NOMO-1 treated with DMSO at 0.1 percent for 48 hours (cell line): ENCODE measurements at regions not wholly inside any gene's neighbourhood (a gene's known extent, or its start where the extent isn't known, plus 50 kb on each side); places are given as distances from the start of the nearest gene placed in this dataset.
"Not testable (repeated sequence)": the region's sequence is repeated elsewhere in the genome, so short reads cannot be mapped to it uniquely, and the experiment has no call there.

Experiments used
- DNase-seq: peaks from one replicate; lab custom pipeline; 2025; ENCODE audit not compliant: unreplicated experiment; lab: John Stamatoyannopoulos, UW

DNA sequence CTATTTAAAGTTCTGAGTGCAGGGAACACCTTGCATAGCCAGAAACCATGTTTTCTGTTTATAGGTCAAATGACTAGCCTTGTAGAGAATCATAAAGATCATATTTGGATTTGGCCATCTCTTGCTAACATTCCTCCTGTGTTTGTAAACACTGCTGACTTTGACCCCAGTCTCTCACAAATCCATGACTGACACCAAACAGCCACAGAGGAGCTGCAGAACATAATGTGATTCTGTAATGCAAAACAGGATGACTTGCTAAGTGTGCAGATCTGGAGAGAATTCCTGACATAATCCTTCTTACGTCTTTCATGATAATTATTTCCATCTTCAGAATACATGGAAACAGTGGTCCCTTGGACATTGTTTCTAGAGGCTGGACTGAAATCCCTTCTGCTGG, 211.8 kb downstream of the BMP4 start:
- no peak for DNase-seq

DNA sequence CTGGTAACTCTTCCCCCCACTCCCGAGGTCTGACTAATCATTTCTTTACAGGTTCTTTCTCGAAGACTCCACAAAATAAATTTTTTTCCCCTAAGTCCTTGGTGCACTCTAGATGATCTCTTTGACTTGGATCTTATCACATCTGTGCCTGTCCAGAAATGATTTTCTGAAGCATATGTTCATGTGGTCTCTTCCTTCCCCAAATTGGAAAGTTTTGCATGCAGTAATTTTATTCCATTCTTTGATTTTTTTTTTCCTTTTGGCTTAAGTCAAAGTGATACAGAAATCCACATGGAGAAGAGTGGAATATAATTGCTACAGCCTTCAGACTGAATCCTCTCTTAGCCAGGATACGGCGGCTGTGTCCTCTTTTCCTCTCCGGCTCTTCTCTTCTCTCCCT, 213.3 kb downstream of the BMP4 start:
- no peak for DNase-seq

DNA sequence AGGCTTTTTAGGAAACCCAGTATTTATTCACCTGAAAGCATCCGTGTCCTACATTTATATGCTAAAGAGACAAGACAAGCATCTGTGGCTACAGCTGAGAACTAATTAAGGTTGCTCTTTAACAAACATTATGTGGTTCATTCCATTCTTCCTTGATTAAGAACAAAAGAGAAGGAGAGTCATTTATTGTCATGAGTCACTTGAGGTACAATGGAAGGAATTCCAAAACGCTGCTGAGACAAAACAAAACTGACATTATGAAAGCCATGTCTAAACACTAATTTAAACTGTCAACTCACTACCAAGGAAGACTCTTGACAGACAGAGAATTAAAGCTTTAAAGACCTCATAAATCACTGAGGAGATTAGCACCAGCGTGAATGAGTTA, 214.4 kb downstream of the BMP4 start:
- DNase-seq, result no peak

DNA sequence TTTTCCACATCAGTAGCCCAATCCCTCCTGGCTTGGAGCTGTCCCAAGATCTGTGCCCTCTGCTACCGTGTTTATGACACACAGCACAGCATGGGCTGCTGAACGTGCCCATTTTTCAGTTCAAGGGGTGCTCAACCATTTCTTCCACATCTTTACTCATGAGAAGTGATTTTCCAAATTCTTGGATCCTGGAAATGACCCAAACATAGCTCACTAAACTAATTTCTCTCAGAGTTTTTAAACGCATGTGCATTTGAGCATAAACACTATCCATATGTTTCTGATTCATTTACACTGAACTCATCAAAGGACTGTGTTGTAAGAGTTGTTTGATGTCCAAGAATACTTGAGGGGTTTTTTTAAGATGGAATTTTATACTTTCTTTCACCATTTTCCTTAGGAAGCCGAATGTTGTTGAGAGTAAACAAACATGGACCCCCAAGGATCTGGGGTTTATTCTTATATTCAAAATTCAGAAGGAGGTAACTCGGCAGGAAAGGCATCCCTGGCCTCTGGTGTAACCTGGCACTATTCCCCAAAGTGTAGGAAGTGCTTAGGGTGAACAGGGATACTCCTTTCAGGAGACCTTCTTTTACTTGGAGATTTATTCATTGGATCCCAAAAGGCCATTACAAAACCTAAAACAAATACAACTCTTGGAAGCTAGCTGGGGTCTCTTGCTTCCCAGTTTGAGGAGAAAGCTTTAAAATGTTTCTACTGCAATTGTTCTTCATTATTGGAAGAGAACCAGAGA, 215.0 kb downstream of the BMP4 start:
- DNase-seq, result no peak

DNA sequence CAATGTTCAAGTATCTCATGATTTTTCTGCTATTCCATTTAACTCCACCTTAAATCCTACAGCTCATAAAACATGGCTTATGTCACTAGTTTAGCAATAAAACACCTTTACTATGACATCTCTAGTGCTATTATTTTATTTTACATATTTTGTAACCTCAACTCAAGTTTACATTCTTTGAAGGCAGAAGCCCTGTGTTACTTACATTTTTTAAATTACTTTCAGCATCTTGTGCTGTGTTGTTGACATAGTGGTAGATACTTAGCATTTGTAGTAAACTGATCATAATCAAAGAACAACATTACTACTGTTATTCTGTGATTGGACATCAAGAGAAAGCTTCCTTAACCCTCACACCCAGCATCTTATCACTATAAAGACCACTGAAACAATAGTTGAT, 216.1 kb downstream of the BMP4 start:
- DNase-seq, result no peak

DNA sequence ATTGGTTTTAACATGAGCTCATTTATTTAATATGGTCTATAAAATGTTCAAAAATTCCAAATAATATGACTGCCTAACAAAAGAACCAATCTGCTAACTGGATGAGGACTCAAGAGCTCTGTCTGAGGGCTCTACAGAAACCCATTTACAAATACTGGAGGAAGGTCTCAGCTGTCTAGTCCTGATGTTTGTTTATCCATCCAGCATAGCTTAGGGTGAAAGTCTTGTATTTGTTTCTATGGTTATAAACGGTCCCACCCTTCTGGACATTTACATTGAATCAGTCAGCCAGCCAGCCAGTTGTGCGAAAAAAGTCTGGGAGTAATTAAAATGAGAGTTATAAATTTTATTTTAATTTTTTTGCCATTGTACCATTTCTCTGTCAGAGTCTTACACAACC, 220.7 kb downstream of the BMP4 start:
- DNase-seq, result no peak

DNA sequence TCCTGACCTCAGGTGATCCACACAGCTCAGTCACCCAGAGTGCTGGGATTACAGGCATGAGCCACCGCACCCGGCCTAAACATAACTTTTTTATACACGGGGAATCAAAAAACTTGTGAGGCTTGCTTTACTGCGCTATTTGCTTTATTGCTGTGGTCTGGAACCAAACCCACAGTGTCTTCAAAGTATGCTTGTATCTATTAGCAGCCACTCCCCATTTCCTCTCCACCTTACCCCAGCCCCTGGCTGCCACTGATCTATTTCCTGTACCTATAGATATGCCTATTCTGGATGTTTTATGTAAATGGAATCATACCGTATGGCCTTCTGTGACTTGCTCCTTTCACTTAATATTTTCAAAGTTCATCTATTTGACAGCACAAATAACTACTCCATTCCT, 233.4 kb downstream of the BMP4 start:
- no peak for DNase-seq

DNA sequence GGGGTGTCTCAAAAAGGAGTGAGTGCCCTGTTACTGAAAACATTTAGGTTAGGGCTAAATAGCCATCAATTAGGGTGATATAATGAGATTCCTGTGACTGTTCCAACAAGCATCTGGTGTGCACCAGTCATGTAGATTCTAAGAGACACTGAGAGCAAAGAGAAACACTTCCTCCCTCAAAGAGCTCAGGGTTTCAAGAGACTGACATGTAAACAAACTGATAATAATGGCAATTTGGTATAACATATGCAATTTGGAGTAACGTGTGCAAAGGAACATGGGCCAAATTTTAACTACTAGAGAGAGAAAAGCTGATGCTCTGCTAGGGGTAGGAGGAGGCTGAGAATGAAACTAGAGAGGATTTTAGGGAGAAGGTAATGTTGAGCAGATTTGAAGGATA, 237.1 kb downstream of the BMP4 start:
- DNase-seq, result no peak

DNA sequence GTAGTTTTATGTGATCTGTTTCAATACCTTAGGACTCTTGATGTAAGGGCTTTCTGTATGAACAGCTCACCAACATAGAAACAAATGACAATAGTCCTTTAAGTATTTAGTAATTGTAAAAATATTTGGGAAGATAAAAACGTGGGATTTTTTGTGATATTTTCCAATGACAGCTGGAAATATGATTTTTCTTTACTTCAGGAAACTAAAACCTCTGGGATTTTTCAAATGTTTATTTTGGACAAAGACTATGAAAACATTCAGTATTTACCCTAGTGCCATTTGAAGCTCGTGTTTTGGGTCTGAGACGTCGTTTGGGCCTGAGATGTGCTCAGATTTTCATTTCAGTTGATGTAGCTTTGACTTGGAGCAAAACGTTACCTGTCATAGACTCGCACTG, 240.0 kb downstream of the BMP4 start:
- DNase-seq, result no peak

DNA sequence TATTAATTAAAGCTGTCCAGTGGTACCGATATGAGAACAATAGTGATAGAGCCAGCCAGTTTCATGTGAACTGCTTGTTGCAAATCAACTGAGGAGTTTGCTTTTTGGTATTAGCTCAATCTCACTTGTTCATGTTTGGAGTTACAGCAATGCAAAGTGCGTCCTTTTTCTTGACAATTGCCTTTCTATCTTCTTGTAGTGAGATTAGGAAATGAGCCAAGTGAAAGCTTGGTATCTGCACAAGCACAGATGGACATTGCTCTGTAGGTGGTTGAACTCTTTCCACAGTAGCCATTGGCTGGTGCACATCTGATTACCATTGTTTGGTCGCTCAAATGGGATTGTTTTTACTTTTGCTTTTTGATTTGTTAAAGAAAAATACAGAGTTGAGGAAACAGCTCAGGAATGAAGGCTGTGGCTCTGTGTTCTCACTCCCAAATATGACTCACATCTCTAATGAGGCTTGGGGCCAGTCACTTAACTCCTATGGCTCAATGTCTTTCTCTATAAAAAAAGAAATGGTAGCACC, 241.4 kb downstream of the BMP4 start:
- DNase-seq, result no peak

DNA sequence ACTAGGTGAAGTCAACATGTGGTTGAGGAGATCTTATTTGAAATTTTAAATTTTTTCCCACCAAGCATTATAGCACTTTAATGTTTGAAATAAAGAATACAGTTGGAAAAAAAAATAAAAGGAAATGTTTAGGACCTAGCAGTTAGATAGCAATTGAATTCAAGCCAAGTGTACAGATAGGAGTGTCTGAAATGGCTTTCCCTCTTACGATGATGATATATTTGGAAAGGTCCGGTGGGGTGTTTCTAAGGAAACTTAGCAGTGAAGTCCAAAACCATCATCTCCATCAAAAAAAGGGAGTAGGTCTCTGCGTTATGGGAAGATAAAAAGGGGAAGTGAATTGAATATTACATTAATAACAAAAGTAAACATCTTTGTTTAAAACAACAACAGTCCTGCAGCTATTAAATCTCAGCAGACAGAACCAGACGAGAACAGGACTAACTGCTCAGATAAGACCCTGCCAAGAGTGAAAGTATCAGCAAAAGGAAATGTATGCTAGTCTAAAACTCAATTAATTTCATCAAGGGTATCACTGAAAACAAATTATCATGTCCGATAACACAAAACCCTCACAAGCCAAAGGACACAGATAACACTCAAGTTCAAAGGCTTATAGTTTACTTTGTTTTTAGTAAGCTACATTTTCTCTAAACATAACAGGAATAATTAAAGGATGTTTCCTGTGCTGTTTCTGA, 242.0 kb downstream of the BMP4 start:
- no peak for DNase-seq

DNA sequence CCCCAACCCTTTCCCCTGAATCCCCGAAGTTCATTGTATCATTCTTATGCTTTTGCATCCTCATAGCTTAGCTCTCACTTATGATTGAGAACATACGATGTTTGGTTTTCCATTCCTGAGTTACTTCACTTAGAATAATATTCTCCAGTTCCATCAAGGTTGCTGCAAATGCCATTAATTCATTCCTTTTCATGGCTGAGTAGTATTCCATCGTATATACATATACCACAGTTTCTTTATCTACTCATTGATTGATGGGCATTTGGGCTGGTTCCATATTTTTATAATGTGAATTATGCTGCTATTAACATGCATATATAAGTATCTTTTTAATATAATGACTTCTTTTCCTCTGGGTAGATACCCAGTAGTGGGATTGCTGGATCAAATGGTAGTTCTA, 243.7 kb downstream of the BMP4 start:
- DNase-seq, result not testable (repeated sequence)

DNA sequence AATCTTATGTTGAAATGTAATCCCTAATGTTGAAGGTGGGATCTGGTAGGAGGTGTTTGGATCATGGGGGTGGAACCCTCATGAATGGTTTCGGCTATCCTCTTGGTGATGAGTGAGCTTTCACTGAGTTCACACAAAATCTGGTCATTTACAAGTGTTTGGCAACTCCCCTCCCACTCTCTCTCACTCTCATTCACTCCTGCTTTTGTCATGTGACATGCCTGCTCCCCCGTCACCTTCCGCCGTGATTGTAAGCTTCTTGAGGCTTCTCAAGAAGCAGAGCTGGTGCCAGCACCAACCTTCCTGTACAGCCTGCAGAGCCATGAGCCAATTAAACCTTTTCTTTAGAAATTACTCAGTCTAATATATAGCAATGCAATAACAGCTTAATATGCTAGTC, 245.4 kb downstream of the BMP4 start:
- DNase-seq, result no peak

DNA sequence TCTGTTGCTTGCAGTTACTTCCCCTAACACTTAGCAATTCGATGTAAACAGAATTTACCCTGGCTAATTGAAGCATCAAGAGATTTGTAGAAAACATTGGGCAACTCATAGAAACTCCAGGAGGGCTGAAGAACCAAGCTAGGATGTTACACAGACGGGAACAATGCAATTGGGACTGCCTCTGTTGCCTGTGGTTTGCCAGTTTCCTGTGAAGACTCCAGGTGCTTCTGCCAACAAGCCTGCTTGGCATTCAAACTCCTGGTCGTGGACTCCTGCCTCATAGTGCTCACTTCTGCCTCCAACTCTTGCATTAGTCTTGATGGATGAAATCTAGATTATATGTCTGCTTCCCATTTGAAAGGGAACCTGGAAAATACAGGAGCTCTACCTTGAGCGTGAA, 246.0 kb downstream of the BMP4 start:
- DNase-seq, result no peak

DNA sequence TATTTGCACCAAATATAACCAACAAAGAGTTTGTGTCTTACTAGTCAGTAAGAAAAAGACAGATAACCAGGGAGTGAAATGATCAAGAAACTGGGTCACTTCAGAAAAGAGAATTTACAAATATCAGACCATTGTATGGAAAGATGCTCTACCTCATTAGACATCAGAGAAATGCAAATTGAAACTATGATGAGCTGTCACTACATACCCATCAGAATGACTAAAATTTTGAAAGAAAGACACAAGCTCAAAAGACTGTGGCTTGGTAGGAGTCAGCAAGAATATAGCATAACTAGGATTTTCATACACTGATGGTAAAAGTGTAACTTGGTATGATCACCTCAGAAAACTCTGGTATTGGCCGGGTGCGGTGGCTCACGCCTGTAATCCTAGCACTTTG, 247.2 kb downstream of the BMP4 start:
- DNase-seq, result no peak

DNA sequence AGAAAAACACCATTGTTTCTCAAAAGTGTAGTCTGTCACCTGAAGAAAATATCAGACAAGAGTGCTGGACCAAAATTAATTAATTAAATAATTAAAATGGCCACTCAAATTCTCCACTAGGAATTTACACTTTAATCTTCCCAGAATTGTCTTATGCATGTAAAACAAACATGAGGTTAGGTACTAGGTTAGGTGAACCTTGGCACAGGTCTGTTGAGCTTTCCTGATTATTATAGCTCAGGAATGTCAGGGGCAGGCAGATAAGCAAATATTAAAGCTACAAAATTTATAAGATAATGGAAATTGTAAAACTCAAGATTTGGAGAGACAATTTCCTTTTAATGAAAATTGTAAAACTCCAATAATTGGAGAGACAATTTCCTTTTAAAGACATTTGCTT, 253.2 kb downstream of the BMP4 start:
- DNase-seq, result no peak

DNA sequence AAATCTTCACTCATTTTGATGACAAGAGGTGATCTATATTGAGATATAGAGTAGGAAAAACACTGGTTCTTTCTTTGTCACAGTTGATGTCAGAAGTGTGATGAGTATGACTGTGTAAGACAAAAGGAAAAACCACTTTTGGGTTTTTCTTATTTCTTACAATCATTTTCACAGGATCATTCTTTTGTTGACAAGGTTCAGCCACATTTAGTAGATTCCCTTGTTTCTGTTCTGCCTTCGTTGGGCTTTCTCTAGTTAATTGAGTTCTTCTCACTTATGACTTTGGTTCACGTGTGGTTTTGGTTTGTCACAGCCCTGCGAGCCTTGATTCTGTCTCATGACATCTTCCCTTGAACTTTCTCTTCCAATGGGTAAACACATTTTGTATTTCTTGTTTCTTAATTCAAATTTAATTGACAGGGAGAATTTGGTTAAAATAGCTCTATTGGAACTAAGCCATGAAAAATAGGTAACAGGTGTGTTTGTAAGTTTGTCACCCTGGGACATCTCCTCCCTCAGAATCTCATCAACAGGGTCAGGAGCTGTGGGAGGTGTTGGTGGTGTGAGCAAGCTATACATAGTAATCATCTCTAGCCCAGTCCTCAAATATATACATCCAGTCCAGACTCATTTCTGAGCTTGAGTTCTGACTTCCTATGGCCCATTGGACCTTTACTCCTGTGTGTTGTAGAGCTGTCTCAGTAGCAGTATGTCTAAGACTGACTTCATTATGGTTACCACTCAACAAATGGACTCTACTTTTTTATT, 255.3 kb downstream of the BMP4 start:
- no peak for DNase-seq

DNA sequence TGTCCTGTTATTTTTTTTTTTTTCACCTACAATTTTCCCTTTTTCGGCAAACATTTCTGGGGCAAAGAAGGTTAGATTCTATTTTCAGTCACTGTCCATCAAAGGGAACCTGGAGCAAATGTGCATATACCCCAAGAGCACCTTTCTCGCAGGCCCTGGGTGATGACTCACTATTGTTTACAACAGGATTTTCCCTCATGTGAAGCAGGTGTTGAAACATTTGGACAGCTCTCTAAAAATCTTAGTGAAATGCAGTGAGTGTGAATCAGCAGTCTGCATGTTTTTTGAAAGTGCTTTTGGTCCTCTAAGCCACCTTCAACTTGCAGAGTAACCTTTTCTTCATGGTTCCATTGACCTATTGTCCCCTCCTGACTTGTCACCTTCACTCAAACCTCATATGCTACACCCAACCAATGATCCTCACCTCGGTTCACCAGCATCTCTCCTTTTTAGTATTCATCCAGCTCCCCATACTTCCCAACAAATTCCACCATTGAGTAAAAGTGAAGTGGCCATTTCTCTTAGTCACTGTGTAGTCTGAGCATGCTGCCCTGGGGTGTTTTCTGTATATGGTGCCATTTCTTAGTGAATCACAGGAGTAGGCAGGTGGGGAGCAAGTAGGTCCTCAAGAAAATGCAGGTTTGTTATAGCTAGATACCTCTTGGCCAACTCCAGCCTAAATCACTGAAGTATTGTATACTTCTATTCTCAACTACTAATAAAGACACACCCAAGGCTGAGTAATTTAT, 260.2 kb downstream of the BMP4 start:
- DNase-seq, result no peak

DNA sequence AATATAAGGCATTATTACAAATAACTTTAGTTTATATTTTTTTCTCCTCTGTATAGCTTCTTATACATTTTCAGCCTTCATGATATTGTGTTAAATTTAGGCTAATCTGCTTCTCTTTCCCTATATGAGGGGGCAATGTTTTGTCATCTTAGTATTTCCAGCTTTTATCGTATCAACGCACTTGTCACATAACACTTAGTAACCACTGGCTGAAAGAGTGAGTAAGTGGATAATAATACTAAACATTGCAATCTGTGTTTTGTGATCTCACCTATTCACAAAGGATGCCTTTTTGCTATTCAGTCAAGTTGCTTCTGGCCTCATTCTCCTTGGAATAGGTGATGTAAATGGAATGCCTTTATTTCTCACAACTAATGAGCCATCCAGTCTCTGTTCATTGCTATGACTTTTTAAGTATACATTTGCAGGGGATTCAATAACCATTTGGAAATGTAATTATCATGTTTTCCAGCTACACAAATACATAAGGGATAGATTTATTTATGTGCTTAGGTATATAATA, 260.9 kb downstream of the BMP4 start:
- no peak for DNase-seq

DNA sequence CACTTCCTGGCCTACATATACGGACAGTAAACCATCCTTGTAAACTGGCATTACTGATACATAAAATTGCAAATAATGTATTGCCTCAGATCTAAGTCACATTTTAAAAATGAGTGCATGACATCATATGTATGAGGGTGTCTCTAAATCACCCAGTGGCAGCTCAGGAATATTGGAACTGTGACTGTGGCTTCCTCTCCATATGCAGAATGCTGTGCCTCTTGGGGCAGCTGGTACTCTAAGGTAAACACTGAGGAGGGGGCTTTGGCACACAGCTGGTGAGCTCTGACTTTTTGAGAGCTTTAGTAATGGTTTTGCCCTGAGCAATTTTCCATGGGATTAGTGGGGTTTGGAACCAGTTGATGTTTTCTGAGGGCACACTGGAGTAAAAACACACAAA, 263.7 kb downstream of the BMP4 start:
- DNase-seq, result no peak

DNA sequence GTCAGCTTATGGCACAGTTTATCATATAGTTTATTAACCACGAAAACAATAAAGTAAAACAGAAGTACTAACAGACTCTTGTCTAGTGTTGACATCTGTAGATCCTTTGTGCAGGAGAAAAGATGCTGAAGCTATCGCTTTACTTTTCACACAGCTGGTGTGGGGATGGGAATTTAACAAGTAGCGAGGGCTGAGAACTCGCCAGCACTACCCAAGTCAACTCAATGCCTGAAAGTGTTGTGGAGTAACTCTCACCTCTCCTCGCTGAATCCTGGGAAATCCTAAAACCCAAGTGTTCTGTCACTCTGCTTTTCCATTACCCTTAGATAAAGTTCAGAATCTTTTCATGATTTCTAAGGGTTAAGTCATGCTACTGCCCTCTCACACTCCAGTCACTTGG, 264.2 kb downstream of the BMP4 start:
- no peak for DNase-seq
